ENCODE measurements at regions not wholly inside any gene's neighbourhood (a gene's known extent, or its start where the extent isn't known, plus 50 kb on each side); places are given as distances from the start of the nearest gene placed in this dataset.

GRCh38 chr5:67606586-67606947, 410.0 kb upstream of the CD180 start:
- Histone ChIP-seq H2BK15ac (ENCODE audit: low read depth, low read length) (no peak overlapping the region), H4K5ac (ENCODE audit: insufficient read length, low read depth, low read length) (no peak overlapping the region), H3T11ph (ENCODE audit: low read length) (no peak overlapping the region), H3K27me3 (ENCODE audit: insufficient read depth, low read length) (no peaks in the 10 kb centered on the region), H3K4ac (ENCODE audit: low read depth, low read length) (no peak overlapping the region), H2BK12ac (ENCODE audit: insufficient read length, low read depth, low read length) (no peak overlapping the region), H3K79me2 (ENCODE audit: insufficient read depth, low read length) (no peaks in the 10 kb centered on the region), H3K14ac (ENCODE audit: insufficient read depth, low read length) (no peak overlapping the region), H3K23me2 (ENCODE audit: insufficient read length, low read depth, low read length, poor library complexity, severe bottlenecking) (no peaks in the 10 kb centered on the region), H3K4me2 (ENCODE audit: insufficient read depth, insufficient read length, low read length) (no peak overlapping the region), H2AK5ac (ENCODE audit: insufficient read length, low read length) (no peak overlapping the region), H2AFZ (ENCODE audit: low read length) (no peak overlapping the region), H3K4me1 (ENCODE audit: insufficient read depth, low read length) (no peaks in the 10 kb centered on the region), H4K91ac (ENCODE audit: insufficient read length, low read depth, low read length) (no peak overlapping the region), H3K79me1 (ENCODE audit: insufficient read depth, low read depth, low read length, poor library complexity, severe bottlenecking) (no peaks in the 10 kb centered on the region), H4K20me1 (ENCODE audit: control insufficient read depth, insufficient read depth, insufficient read length) (no peaks in the 10 kb centered on the region), H3K18ac (ENCODE audit: insufficient read length, low read depth, low read length) (no peak overlapping the region), H2BK120ac (ENCODE audit: low read depth, low read length, poor library complexity, severe bottlenecking) (no peak overlapping the region), H3K56ac (ENCODE audit: insufficient read length, low read depth, low read length) (no peak overlapping the region), H4K8ac (replicated peaks; ENCODE audit: insufficient read length, low read depth, low read length) (no peak overlapping the region), H3K9me3 (ENCODE audit: control insufficient read depth, low read depth, low read length) (no peaks in the 10 kb centered on the region), H3K27ac (ENCODE audit: insufficient read length, low read depth, low read length) (no peak overlapping the region), H2BK20ac (ENCODE audit: low read depth, low read length, poor library complexity, severe bottlenecking) (no peak overlapping the region), H3K9ac (ENCODE audit: extremely low read depth, insufficient read length, low read length) (no peak overlapping the region), H2BK5ac (ENCODE audit: insufficient read length, low read length) (no peak overlapping the region), H3K23ac (ENCODE audit: insufficient read length, low read depth, low read length) (no peak overlapping the region)
- no peak for DNase-seq
- peaks cover 3 to 29% (median 13%) of the 10 kb centered on the region in 3 experiments; a peak in 6 of 7 replicates for H3K36me3 Mint-ChIP-seq (ENCODE audit: insufficient read depth in 1 of 3, low read depth in 3 of 3)
- no CpG with 5 or more reads among the region's 2 CpGs for WGBS (ENCODE audit: extremely low coverage, insufficient read length, low lambda C conversion rate)
- TF ChIP-seq, protein P1, sequence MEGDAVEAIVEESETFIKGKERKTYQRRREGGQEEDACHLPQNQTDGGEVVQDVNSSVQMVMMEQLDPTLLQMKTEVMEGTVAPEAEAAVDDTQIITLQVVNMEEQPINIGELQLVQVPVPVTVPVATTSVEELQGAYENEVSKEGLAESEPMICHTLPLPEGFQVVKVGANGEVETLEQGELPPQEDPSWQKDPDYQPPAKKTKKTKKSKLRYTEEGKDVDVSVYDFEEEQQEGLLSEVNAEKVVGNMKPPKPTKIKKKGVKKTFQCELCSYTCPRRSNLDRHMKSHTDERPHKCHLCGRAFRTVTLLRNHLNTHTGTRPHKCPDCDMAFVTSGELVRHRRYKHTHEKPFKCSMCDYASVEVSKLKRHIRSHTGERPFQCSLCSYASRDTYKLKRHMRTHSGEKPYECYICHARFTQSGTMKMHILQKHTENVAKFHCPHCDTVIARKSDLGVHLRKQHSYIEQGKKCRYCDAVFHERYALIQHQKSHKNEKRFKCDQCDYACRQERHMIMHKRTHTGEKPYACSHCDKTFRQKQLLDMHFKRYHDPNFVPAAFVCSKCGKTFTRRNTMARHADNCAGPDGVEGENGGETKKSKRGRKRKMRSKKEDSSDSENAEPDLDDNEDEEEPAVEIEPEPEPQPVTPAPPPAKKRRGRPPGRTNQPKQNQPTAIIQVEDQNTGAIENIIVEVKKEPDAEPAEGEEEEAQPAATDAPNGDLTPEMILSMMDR (conservative IDR thresholded peaks at IDR 0.05): no peak
- no peak overlapping the region for H3K4me3 Mint-ChIP-seq
- H3K27me3 Mint-ChIP-seq (ENCODE audit: low read depth): peaks cover 2% of the 10 kb centered on the region
- H3K4me1 Mint-ChIP-seq: 0 out of 4 replicates have a peak, but pooled peaks cover 0 to 3% of the 10 kb centered on the region in 2 experiments
- H3K27ac Mint-ChIP-seq: no peak overlapping the region
- peaks cover 24 to 27% of the 10 kb centered on the region in 2 experiments for H3K9me3 Mint-ChIP-seq
